Thyroid gland (tissue), 4 donors: ENCODE measurements at regions not wholly inside any gene's neighbourhood (a gene's known extent, or its start where the extent isn't known, plus 50 kb on each side); places are given as distances from the start of the nearest gene placed in this dataset.

Source experiments
- POLR2A ChIP-seq, 2 donors: fragments of 450-650 bp; IDR thresholded peaks; one replicate each; pipeline ENCODE4 v1.6.1; 2017; ENCODE audit warnings: antibody characterized with exemption in 2 of 2, mild to moderate bottlenecking in 2 of 2, moderate library complexity in 1 of 2
- TF ChIP-seq, protein P1 (sequence below), 6 experiments: fragments of 200-600 bp in 3 of 6; fragments of 450-650 bp in 3 of 6; sonication (generic) in 3 of 6; IDR thresholded peaks; one replicate each; pipeline ENCODE4 v1.5.1; 2016 to 2019; ENCODE audit warnings: antibody characterized with exemption in 6 of 6, mild to moderate bottlenecking in 2 of 6, inconsistent platforms in 1 of 6, moderate library complexity in 1 of 6

DNA sequence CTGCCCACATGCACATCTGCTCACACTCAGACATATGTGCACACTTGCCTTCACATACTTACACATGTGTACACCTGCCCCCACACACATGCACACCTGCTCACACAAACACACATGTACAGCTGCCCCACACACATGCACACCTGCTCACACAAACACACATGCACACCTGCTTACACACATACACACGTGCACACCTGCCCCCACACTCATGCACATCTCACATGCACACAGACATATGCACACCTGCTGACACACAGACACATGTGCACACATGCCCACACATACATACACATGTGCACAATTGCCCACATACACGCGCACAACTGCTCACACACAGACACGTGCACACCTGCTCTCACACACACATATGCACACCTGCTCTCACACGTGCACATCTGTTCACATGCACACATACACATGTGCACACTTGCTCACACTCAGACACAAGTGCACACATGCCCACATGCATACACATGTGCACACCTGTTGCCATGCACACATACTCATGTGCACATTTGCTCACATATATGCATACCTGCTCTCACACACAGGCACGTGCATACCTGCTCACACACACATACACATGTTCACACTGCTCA lies 147.8 kb upstream of the FOXD4L5 start:
- TF ChIP-seq, protein P1, sequence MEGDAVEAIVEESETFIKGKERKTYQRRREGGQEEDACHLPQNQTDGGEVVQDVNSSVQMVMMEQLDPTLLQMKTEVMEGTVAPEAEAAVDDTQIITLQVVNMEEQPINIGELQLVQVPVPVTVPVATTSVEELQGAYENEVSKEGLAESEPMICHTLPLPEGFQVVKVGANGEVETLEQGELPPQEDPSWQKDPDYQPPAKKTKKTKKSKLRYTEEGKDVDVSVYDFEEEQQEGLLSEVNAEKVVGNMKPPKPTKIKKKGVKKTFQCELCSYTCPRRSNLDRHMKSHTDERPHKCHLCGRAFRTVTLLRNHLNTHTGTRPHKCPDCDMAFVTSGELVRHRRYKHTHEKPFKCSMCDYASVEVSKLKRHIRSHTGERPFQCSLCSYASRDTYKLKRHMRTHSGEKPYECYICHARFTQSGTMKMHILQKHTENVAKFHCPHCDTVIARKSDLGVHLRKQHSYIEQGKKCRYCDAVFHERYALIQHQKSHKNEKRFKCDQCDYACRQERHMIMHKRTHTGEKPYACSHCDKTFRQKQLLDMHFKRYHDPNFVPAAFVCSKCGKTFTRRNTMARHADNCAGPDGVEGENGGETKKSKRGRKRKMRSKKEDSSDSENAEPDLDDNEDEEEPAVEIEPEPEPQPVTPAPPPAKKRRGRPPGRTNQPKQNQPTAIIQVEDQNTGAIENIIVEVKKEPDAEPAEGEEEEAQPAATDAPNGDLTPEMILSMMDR (IDR thresholded peaks at IDR 0.05): no peak
- TF ChIP-seq POLR2A (IDR thresholded peaks at IDR 0.05): no peak
